ENCODE measurements at regions not wholly inside any gene's neighbourhood (a gene's known extent, or its start where the extent isn't known, plus 50 kb on each side); places are given as distances from the start of the nearest gene placed in this dataset.

DNA sequence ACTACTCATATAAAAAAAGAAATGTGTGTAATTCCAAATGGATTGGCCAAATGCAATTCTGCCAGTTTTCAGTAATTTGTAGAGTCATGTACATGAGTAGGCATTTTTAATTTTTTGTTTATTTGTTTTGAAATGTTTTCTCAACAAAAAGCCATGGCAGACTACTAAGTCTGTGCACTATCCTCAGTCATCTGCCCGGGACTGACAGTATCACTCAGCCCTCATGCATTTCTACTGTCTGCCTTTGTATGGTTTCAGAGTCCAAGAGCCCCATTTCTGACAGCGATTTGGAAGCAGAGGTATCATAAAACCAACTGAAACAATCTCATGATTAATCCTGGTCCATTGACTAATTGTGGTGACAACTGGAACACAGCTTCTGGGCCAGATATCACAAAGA is 109.9 kb upstream of the NYAP2 start:
- TF ChIP-seq, protein P1, sequence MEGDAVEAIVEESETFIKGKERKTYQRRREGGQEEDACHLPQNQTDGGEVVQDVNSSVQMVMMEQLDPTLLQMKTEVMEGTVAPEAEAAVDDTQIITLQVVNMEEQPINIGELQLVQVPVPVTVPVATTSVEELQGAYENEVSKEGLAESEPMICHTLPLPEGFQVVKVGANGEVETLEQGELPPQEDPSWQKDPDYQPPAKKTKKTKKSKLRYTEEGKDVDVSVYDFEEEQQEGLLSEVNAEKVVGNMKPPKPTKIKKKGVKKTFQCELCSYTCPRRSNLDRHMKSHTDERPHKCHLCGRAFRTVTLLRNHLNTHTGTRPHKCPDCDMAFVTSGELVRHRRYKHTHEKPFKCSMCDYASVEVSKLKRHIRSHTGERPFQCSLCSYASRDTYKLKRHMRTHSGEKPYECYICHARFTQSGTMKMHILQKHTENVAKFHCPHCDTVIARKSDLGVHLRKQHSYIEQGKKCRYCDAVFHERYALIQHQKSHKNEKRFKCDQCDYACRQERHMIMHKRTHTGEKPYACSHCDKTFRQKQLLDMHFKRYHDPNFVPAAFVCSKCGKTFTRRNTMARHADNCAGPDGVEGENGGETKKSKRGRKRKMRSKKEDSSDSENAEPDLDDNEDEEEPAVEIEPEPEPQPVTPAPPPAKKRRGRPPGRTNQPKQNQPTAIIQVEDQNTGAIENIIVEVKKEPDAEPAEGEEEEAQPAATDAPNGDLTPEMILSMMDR (IDR thresholded peaks at IDR 0.05): no peak
- TF ChIP-seq POLR2A (IDR thresholded peaks at IDR 0.05): no peak

Data from adrenal gland (tissue), 5 donors.